Duodenal mucosa (tissue), 2 donors: ENCODE measurements at regions not wholly inside any gene's neighbourhood (a gene's known extent, or its start where the extent isn't known, plus 50 kb on each side); places are given as distances from the start of the nearest gene placed in this dataset.

ENCODE experiments used
- H3K27ac ChIP-seq: one replicate; pipeline ENCODE4 v1.7.0; 2013; ENCODE audit warnings: low read depth, low read length
- H3K27me3 ChIP-seq, 2 donors: one replicate each; pipeline ENCODE4 v1.7.0; 2013; ENCODE audit warnings: low read length in 2 of 2, control low read depth in 1 of 2; ENCODE audit not compliant: insufficient read depth in 2 of 2, control insufficient read depth in 1 of 2
- H3K36me3 ChIP-seq, 2 donors: one replicate each; pipeline ENCODE4 v1.7.0; 2013; ENCODE audit warnings: low read length in 2 of 2, control low read depth in 1 of 2; ENCODE audit not compliant: insufficient read depth in 2 of 2, control insufficient read depth in 1 of 2
- H3K4me1 ChIP-seq, 2 donors: one replicate each; pipeline ENCODE4 v1.7.0; 2013; ENCODE audit warnings: low read length in 2 of 2, control low read depth in 1 of 2; ENCODE audit not compliant: insufficient read depth in 2 of 2, control insufficient read depth in 1 of 2
- H3K4me3 ChIP-seq, 2 donors: one replicate each; pipeline ENCODE4 v1.7.0; 2013; ENCODE audit warnings: low read length in 2 of 2, low read depth in 1 of 2
- H3K9ac ChIP-seq, 2 donors: one replicate each; pipeline ENCODE4 v1.7.0; 2013; ENCODE audit warnings: low read length in 2 of 2, low read depth in 1 of 2
- H3K9me3 ChIP-seq, 2 donors: one replicate each; pipeline ENCODE4 v1.7.0; 2013; ENCODE audit warnings: low read length in 2 of 2, control low read depth in 1 of 2; ENCODE audit not compliant: control insufficient read depth in 1 of 2

GRCh38 chr10:132484922-132485321, 52.7 kb upstream of the INPP5A start:
- Histone ChIP-seq H3K9me3 (no peaks in the 10 kb centered on the region), H3K27ac (no peak overlapping the region), H3K4me3 (no peak overlapping the region), H3K36me3 (no peaks in the 10 kb centered on the region), H3K9ac (no peak overlapping the region), H3K4me1 (peaks cover 8 to 10% of the 10 kb centered on the region in 2 donors), H3K27me3 (peaks cover 0 to 5% of the 10 kb centered on the region in 2 donors)

- Histone ChIP-seq H3K27me3 (peaks cover 0 to 1% of the 10 kb centered on the region in 2 donors), H3K4me1 (peaks cover 8 to 10% of the 10 kb centered on the region in 2 donors), H3K9me3 (no peaks in the 10 kb centered on the region), H3K9ac (no peak overlapping the region), H3K4me3 (no peak overlapping the region), H3K27ac (no peak overlapping the region), H3K36me3 (no peaks in the 10 kb centered on the region)
These were observed 52.2 kb upstream of the INPP5A start for GRCh38 chr10:132485391-132485790.

GRCh38 chr10:132486539-132487121, 51.0 kb upstream of the INPP5A start:
- Histone ChIP-seq H3K9me3 (no peaks in the 10 kb centered on the region), H3K4me3 (no peak overlapping the region), H3K27ac (no peak overlapping the region), H3K9ac (no peak overlapping the region), H3K36me3 (no peaks in the 10 kb centered on the region), H3K27me3 (no peaks in the 10 kb centered on the region), H3K4me1 (peaks cover 8 to 10% of the 10 kb centered on the region in 2 donors)

GRCh38 chr10:132487241-132488135, 50.1 kb upstream of the INPP5A start:
- no peaks in the 10 kb centered on the region for H3K36me3 ChIP-seq
- H3K4me3 ChIP-seq: peak overlapping the region in 1 of 2 donors; percentile 43
- peaks cover 8 to 10% of the 10 kb centered on the region in 2 donors for H3K4me1 ChIP-seq
- H3K27me3 ChIP-seq: no peaks in the 10 kb centered on the region
- peak overlapping the region in 1 of 2 donors; percentile 26 for H3K9ac ChIP-seq
- no peaks in the 10 kb centered on the region for H3K9me3 ChIP-seq
- H3K27ac ChIP-seq: no peak overlapping the region
